ENCODE measurements at regions not wholly inside any gene's neighbourhood (a gene's known extent, or its start where the extent isn't known, plus 50 kb on each side); places are given as distances from the start of the nearest gene placed in this dataset.

DNA sequence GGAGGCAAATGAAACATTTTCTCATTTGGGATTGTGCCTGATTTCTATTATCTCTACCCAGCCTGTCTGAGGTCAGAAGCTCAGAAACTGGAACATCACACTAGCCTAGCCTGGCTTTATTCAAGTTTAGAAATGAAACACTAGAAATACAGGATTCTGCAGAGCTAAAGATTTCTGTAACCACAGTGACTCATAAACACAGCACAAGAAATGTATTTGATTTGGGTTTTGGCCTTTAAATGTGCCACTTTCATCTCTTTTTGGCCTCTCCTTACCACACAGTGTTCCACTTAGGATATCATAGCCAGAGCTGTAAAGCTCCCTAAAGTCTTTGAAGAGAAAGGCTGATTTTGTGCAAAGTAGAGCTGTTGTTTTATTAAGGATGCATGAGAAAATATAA is 307.5 kb downstream of the EMP1 start:
- POLR2A ChIA-PET (ENCODE audit: unreplicated experiment), result no interaction called here
- TF ChIP-seq EZH2 (IDR thresholded peaks at IDR 0.05; ENCODE audit: low read length, unreplicated experiment) (no peak), CTCF (conservative IDR thresholded peaks at IDR 0.05; ENCODE audit: low read depth, low read length) (no peak), EZH2phosphoT487 (IDR thresholded peaks at IDR 0.05; ENCODE audit: borderline replicate concordance, low read length) (no peak)
- peaks cover 6% of the 10 kb centered on the region; the same call in 1 of the 2 replicates for H3K27me3 ChIP-seq (ENCODE audit: low read length)
- no peak overlapping the region for H2AFZ ChIP-seq (ENCODE audit: low read length)
- no peaks in the 10 kb centered on the region for H3F3A ChIP-seq (ENCODE audit: low read length, unreplicated experiment)
- H3K4me3 ChIP-seq (ENCODE audit: low read length), result no peak overlapping the region
- H3K9me2 ChIP-seq (replicated peaks; ENCODE audit: low read length), result no peaks in the 10 kb centered on the region
- H3K79me2 ChIP-seq (ENCODE audit: low read length), result no peaks in the 10 kb centered on the region
- no peak overlapping the region for H3K27ac ChIP-seq (ENCODE audit: low read length)
- H3K4me1 ChIP-seq (ENCODE audit: insufficient read depth, low read length), result no peaks in the 10 kb centered on the region
- no peak overlapping the region for H3K4me2 ChIP-seq (ENCODE audit: low read length)
- H3K9me3 ChIP-seq (ENCODE audit: low read length), result no peaks in the 10 kb centered on the region
- no peak overlapping the region for H3K9ac ChIP-seq (ENCODE audit: low read length)
- intact Hi-C loops (cut with micrococcal nuclease), result no loop called here
- BruUV-seq (replicated peaks), result no TSS peak
- CTCF ChIA-PET, result no interaction called here
- 0 out of 2 replicates have a peak, but pooled peaks have one; percentile 15 for ATAC-seq
- no peaks in the 10 kb centered on the region for H3K36me3 ChIP-seq (ENCODE audit: low read depth, low read length)
- no peaks in the 10 kb centered on the region for H4K20me1 ChIP-seq (ENCODE audit: low read length)
- DNase-seq, result peak; percentile 29

GRCh38 chr12:13503094-13503835 is 306.7 kb downstream of the EMP1 start:
- intact Hi-C loops (cut with micrococcal nuclease), result no loop called here
- ChIA-PET POLR2A (ENCODE audit: unreplicated experiment) (no interaction called here), CTCF (no interaction called here)

More at GRCh38 chr12:13503094-13503835, 306.7 kb downstream of the EMP1 start:
- Histone ChIP-seq H3F3A (ENCODE audit: low read length, unreplicated experiment) (no peaks in the 10 kb centered on the region), H3K4me3 (ENCODE audit: low read length) (no peak overlapping the region), H3K9me2 (replicated peaks; ENCODE audit: low read length) (no peaks in the 10 kb centered on the region), H3K9me3 (ENCODE audit: low read length) (no peaks in the 10 kb centered on the region), H3K4me1 (ENCODE audit: insufficient read depth, low read length) (no peaks in the 10 kb centered on the region), H3K27me3 (ENCODE audit: low read length) (peaks cover 12% of the 10 kb centered on the region; the same call in 1 of the 2 replicates), H3K4me2 (ENCODE audit: low read length) (no peak overlapping the region), H3K36me3 (ENCODE audit: low read depth, low read length) (no peaks in the 10 kb centered on the region), H2AFZ (ENCODE audit: low read length) (no peak overlapping the region), H3K9ac (ENCODE audit: low read length) (no peak overlapping the region), H3K79me2 (ENCODE audit: low read length) (no peaks in the 10 kb centered on the region), H3K27ac (ENCODE audit: low read length) (no peak overlapping the region), H4K20me1 (ENCODE audit: low read length) (no peaks in the 10 kb centered on the region)
- no peak for TF ChIP-seq CTCF (conservative IDR thresholded peaks at IDR 0.05; ENCODE audit: low read depth, low read length)
- TF ChIP-seq EZH2phosphoT487 (IDR thresholded peaks at IDR 0.05; ENCODE audit: borderline replicate concordance, low read length), result no peak
- TF ChIP-seq EZH2 (IDR thresholded peaks at IDR 0.05; ENCODE audit: low read length, unreplicated experiment), result no peak
- no TSS peak for BruUV-seq (replicated peaks)
- no peak for ATAC-seq
- DNase-seq, result no peak
